Epithelial cell of prostate (primary cell): ENCODE measurements at regions not wholly inside any gene's neighbourhood (a gene's known extent, or its start where the extent isn't known, plus 50 kb on each side); places are given as distances from the start of the nearest gene placed in this dataset.

ENCODE experiments used
- DNase-seq: peaks from one replicate; pipeline ENCODE4 v3.0.0-alpha.2; 2011; ENCODE audit warnings: low read depth, low spot score
- H3K27ac ChIP-seq: fragments of 450-650 bp; 2 replicates; pipeline ENCODE4 v1.5.1; 2017; ENCODE audit warnings: mild to moderate bottlenecking

DNA sequence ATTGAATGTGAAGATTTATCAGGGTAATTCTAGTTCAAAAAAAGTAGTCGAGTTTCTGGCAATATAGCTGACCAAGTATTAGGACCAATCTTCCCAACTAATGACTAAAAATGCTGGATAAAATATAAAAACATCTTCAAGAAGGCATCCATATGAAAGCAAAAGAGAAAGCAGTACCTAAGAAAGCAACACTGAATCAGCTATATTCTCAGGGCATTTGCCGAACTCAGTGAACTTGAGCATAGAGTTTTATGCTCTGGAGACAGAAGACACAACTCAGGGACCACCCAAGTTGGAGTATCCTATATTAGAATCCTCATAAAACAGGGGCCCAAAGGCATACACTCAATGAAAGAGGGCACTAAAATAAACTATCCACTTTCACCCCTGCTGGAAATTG lies 103.7 kb upstream of the HNRNPA3 start:
- no peak overlapping the region for H3K27ac ChIP-seq
- no peak for DNase-seq

DNA sequence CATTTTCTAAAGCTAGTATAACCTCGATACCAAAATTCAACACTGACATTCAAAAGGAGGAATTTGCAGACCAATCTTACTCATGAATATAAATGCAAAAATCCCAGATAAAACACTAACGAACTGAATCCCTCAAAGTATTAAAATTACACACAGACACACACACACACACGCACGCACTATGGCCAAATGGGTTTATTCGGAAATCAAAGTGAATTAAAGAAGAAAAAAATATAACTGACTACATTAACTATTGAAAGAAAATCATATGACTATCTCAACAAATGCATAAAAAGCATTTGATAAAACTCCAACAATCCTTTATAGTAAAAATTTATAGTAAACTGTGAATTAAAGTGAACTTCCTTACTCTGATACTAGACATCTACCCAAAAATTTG lies 97.9 kb upstream of the HNRNPA3 start:
- no peak for DNase-seq
- H3K27ac ChIP-seq = no peak overlapping the region

DNA sequence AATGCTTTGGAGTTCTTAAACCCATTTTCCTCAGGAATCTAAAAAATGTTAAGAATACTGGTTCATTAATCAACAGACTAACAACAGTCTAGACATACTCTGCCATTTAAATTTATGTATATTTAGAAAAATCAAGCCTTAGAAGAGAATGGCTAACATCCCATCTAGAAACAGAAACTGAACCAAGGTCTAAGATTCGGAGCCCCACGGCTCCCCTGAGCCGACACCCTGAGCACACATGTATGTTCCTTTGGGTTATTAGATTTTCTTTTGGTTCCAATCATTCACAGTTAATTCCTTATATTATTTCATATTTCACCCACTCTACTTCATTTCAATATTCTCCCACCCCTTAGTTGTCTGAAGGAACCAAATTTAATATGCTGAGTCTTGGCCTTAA lies 94.8 kb upstream of the HNRNPA3 start:
- no peak for DNase-seq
- no peak overlapping the region for H3K27ac ChIP-seq

DNA sequence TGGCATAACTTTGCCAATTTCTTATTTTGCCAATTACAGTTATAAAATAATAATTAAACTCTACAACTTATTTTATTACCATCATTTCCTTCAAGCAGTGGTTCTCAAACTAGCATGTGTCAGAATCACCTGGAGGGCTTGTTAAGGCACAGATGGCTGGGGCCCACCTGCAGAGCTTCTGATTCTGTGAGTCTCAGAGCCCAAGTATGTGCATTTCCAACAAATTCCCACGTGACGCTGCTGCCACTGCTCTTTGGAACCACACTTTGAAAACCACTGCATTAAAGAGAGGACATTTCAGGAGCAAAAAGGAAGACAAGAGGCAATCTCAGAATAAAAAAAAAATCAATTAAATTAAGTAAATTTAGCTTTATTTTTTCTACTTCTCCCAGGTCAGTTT lies 94.0 kb upstream of the HNRNPA3 start:
- no peak for DNase-seq
- no peak overlapping the region for H3K27ac ChIP-seq

DNA sequence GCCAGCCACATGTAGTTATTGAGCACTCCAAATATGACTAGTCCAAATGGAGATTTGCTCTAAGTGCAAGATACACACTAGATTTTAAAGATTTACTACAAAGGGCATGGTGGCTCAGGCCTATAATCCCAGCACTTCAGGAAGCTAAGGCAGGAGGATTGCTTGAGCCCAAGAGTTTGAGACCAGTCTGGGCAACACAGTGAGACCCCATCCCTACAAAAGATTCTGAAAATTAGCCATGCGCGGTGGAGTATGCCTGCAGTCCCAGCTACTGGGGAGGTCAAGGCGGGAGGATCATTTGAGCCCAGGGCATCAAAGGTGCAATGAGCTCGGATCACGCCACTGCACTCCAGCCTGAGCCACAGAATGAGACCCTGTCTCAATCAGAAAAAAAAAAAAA lies 93.5 kb upstream of the HNRNPA3 start:
- no peak overlapping the region for H3K27ac ChIP-seq
- DNase-seq = no peak

DNA sequence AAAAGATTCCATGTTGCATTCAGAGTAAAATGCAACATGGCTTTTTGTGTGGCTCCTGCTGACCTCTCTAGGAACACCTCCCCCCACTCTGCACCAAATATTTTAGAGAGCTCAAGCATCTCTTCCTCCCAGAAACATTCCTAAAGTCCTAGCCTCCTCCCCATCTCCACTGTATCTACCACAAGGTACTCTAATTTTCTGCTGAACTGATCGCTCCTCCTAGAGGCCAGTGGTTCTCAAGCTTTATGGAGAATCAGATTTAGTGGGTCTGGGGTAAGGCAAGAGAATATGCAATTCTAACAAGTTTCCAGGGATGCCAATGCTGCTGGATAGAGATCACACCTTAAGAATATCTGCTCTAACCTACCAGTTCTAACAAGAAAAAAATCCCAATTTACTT lies 89.5 kb upstream of the HNRNPA3 start:
- DNase-seq = no peak
- no peak overlapping the region for H3K27ac ChIP-seq

DNA sequence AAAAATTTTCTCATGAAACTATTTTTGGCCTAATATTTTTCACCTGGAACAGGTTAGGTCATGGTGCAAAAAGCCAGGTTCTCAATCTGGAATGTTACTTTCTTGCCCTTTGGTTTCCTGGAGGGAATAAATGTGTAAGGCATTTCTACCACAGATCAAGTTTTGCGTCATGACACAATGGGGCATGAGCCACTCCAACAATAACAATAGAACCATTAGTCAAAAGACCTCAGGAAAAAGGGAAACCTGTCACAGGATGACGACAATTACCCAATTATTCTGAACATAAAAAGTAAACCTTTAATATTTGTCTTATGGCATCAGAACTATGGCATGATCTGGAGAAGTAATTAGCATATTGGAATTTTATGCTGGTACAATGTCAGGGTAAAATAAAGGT lies 88.2 kb upstream of the HNRNPA3 start:
- H3K27ac ChIP-seq = no peak overlapping the region
- no peak for DNase-seq

DNA sequence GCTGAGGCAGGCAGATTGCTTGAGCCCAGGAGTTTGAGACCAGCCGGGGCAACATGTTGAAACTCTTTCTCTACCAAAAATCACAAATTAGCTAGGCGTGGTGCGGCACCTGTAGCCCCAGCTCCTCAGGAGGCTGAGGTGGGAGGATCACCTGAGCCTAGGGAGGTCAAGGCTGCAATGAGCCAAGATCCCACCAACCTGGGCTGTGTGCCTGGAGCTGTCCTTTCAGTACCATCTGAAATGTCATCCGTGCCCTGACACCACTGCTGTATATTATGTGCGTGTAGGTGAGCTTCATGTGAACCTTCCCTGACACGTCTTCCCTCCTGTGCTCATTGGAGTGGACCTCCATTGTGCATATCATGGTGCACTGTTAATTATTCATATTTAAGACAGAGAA lies 84.8 kb upstream of the HNRNPA3 start:
- H3K27ac ChIP-seq = no peak overlapping the region
- DNase-seq = no peak

DNA sequence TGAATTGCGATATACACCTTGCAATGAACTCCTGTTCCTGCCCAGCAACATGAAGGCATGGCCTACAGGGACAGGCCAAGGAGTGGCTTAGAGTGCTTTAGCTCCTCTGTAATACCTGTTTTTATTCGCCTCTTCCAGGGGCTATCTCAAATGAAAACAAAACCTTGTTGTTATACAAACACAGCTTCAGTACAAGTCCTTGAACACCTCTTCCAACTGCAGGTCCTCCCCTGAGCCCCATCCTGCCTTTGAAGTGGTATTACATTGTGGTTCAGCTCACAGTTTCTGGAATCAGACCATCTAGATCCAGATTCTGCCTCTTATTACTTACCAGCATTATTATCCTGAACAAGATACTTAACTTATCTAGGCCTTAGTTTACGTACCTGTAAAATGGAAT lies 83.0 kb upstream of the HNRNPA3 start:
- H3K27ac ChIP-seq = no peak overlapping the region
- no peak for DNase-seq

DNA sequence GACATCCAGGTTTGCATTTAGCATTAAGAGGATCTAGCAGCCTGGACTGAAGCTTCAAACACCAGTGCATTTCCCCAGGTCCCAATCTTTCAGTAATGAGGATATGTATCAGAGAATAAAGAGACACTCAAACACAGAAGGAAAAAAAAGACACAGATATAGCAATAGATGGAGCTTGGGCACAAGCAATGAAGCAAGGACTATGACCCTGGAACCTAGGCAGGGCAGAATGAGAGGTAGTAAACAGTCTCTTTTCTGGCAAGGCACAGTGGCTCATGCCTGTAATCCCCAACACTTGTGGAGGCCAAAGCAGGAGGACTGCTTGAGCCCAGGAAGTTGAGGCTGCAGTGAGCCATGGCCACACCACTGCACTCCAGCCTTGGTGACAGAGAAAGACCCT lies 80.7 kb upstream of the HNRNPA3 start:
- no peak overlapping the region for H3K27ac ChIP-seq
- DNase-seq = no peak

DNA sequence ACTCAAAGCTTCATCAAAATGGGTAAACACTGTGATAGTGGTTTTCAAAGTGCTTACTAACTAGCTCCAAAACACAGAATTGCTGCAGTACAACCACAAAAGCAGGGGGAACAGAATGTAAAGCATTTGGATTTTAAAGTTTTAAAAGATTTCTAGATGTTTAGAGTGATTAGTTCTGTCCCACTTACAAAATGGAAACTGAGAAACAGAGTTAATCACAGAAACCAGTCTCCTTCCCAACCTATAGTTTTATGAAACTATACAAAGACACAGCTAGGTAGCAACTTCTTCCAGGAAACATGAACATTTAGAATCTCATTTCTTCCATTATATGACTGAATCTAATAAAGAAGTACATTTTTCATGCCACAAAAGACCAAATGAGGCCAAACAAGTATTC lies 73.8 kb upstream of the HNRNPA3 start:
- H3K27ac ChIP-seq = no peak overlapping the region
- no peak for DNase-seq

DNA sequence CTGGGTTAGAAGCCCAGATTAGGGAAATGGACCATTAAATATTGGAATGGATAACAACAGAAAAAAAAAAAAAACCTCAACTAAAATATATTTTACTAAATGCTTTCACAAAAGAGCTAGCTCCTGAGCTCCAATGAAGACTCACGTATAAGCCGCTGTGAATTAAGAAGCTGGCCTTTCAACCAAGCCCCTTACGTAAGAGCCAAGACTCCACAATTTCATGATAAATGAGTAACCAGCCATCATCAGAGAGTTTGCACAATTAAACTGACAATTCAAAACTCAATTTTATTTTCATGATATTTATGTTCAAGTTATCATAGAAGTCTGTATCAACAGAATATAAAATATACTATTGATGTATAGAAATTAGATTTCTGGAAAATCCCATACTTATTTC lies 70.7 kb upstream of the HNRNPA3 start:
- no peak overlapping the region for H3K27ac ChIP-seq
- no peak for DNase-seq

DNA sequence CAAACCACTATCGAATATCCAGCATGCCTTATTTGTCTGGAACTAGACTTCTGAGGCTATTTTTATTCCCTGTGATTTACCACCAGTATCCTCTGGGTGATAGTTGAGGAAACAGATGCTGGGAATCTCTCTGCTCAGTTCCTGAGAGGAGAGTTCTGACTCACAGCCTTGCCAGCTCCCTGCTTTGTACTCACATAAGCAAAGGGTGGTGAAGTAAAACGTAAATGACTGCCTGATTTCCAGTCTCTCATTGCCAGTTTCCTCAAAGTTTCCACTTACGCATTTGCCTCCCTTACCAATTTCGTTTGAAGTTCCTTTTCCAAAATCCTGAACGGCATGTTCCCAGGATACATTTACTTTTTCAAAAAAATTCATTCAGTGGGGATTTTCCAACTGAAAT lies 69.2 kb upstream of the HNRNPA3 start:
- no peak for DNase-seq
- H3K27ac ChIP-seq = no peak overlapping the region

DNA sequence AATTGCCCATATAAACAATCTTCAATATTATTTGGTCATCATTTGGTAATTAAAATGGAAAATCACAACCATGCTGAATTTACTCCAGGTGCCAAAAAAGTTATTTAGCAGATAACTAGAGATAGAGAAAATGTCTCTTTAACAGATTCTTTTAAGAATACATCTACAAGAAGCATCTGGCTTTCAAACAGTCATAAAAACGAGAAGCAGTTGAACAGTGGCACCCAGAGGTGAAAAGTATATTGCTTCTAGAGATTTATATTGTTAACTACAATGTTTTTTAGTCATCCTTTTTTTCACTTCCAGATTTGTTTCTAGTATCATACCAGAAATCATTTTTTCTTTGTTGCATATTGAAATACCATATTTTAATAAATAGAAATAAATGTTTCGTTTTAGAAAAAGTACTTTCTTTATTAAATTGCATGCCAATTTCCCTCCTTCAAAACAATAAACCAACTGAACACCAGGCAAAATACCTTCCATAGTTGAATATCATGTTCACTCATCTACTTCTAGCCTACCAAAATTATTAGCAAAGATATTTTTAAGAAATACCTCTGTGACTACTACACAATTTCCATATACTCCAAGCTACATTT lies 65.4 kb upstream of the HNRNPA3 start:
- no peak for DNase-seq
- H3K27ac ChIP-seq = no peak overlapping the region

DNA sequence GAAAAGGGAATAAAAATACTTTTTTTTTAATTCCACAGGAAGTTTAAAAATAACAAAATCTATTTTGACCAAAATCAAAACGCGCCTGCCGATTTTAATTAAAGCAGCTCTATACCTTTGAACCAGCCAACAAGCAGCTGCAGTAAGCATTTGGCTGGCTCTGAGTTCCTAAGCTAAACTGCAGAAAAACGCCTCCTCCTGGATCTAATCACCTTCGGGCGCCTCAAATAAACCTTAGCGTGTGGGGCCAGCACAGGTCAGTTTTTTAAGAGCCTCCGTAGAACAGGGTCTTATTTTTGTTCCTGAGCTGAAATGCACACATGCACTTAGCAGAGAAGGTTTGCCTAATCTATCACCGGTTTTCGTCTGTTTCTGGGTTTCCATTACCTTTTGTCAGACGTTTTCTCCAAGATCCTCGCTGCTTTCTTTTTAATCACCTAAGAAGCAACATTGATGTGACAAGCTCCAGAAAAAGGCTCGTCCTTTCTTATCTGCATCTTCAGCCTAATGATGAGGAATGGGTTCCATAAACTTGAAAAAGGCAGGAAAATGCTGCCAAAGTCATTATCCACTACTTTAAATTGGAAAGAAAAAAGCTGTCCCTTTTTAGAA lies 64.7 kb upstream of the HNRNPA3 start:
- DNase-seq = no peak
- no peak overlapping the region for H3K27ac ChIP-seq

DNA sequence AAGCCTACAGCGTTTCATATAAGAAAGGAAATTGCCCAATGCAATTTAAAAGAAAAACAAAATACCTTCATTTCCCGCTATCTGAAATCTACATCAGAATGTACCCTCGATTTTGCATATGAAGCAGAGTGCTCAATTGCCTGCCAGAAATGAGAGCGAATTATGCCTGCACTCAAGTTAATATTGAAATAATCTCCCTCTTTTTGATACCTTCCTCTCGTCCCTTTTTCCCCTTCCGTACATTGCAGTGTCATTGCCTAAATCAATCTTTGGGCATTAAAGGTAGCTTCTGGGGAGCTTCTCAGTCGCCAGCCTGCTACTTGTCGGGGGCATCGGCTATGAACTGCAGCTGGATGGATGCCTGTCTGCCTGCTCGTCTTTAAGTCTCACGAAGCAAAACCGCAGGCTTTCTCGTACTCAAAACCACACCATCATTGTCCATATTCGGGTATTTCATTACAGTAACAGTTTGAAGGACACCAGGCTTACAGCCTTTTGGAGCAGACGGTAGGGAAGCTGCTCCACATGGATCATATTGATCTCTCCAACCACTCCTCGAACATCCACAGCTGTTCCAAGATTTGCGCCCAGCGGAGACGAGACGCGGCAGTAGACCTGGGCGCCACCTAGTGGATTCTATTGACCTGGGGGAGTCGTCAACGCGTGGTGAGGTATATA lies 64.0 kb upstream of the HNRNPA3 start:
- H3K27ac ChIP-seq = no peak overlapping the region
- DNase-seq = no peak

DNA sequence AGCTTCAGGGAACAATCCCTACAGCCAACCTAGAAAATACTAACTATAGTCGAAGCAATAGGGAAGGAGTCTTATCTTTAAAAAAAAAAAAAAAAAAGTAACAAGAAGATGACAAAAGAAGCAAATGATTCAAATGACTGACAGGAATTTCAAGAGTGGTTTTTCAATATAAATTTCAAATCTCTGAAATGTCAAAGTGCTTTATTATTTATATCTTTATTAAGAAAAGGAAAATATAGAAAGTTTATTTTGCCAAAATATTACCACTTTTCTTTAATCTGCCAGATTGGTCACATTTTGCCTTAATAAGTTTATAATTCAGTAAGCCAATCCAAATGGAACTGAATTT lies 63.5 kb upstream of the HNRNPA3 start:
- H3K27ac ChIP-seq = no peak overlapping the region

DNA sequence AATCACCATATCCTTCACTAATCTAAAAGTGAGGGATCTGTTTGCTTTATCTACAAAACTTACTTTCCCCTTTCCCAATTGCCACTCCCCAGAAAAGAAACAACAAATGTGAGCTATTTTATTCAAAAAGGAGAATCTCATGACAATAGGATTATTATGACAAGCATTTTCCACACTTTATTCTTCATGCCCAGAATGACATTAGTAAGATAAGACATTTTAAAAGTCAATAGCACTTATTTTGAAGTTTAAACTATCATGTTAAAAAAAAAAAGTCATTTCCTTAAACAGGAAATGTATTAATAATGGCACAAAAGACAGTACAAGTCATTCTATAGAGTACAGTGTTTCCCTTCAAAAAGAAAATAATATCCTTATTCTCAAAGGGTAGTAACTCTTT lies 58.8 kb upstream of the HNRNPA3 start:
- DNase-seq = no peak

More for the DNA sequence above, 63.5 kb upstream of the HNRNPA3 start:
- no peak for DNase-seq

DNA sequence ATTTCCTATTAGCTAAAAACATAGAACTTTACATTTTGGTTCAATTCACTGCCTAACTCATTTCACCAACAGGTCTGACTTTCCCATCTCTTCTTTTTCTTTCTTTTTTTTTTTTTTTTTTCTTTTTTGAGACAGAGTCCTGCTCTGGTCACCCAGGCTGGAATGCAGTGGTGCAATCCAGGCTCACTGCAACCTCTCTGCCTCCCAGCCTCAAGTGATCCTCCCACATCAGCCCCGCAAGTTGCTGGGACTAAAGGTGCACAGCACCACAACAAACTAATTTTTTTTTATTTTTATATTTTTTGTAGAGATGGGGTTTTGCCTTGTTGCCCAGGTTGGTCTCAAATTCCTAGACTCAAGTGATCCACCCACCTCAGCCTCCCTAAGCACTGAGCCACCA lies 57.8 kb upstream of the HNRNPA3 start:
- H3K27ac ChIP-seq = no peak overlapping the region
- DNase-seq = no peak

More for the DNA sequence above, 58.8 kb upstream of the HNRNPA3 start:
- no peak overlapping the region for H3K27ac ChIP-seq

DNA sequence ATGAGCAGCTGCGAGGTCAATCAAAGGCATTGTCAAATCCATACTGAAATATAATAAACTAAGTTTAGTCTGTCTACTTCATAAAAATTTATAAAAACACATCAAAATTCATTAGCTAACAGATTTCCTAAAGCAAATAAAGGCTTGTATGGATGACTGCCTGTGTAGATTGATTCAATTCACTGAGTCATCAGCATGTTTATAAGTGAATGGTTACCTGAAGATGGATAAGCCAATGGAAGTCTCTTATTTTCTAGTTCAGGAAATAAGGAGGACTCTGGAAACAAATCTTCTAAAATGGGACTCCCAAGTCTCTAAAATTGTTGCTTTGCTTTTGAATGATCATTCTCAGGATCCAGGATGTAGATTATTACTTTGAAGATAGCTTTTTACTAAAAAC lies 57.0 kb upstream of the HNRNPA3 start:
- no peak for DNase-seq
- no peak overlapping the region for H3K27ac ChIP-seq

DNA sequence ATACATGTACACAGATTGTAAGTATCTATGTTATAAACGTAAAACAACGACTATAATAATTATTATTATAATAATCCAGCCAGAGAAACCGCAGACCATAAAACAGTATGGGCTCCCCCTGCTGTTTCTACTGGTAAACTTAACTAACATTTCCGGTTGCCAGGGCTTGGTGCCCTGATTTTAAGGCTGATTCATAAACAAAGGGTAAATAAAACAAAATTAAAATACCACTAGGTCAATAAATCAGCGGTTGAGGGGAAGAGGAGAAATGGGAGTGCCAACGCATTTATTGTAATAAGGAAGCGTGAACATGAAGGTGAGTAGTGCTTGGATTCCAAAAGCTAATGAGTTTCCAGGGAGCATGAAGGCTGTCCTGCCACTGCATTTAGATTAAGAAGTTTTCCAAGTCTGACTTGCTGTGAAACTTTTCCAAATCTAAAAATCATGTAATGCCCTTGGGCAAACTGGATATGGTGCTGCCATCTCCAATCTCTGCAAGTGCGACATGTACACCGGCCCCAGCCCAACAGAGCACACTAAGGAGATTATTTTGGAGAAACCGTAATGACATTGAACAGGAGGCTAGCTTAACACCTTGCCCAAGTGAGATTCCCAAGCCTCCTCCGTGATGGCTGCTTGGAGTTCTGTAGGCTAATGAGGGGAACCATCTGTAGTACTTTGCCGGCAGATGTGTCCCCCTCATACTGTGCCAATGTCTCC lies 50.7 kb upstream of the HNRNPA3 start:
- no peak for DNase-seq
- H3K27ac ChIP-seq = no peak overlapping the region
